ENCODE measurements at regions not wholly inside any gene's neighbourhood (a gene's known extent, or its start where the extent isn't known, plus 50 kb on each side); places are given as distances from the start of the nearest gene placed in this dataset.

- no peak for TF ChIP-seq CTCF (IDR thresholded peaks at IDR 0.05)
- TF ChIP-seq EZH2 (IDR thresholded peaks at IDR 0.05) = no peak
- TF ChIP-seq EZH2phosphoT487 (IDR thresholded peaks at IDR 0.05) = no peak
These were observed 403.9 kb downstream of the MED13L start for GRCh38 chr12:115873451-115874082.
